ENCODE measurements at regions not wholly inside any gene's neighbourhood (a gene's known extent, or its start where the extent isn't known, plus 50 kb on each side); places are given as distances from the start of the nearest gene placed in this dataset.
A peak's percentile ranks its signal among the peaks of the same experiment; 100 is the strongest.

GRCh38 chr12:90423965-90424364 is 531.0 kb downstream of the CCER1 start:
- Histone ChIP-seq H2BK5ac (ENCODE audit: low read length) (no peak overlapping the region), H3K36me3 (ENCODE audit: control insufficient read depth, insufficient read depth, low read length) (no peaks in the 10 kb centered on the region), H3K4me2 (ENCODE audit: low read length) (no peak overlapping the region), H3K27me3 (ENCODE audit: insufficient read depth, low read length, poor library complexity) (no peaks in the 10 kb centered on the region), H3K4me1 (ENCODE audit: control insufficient read depth, low read depth, low read length) (no peaks in the 10 kb centered on the region), H3K18ac (ENCODE audit: low read length) (no peak overlapping the region), H3K27ac (ENCODE audit: low read depth, low read length) (no peak overlapping the region), H2BK15ac (replicated peaks; ENCODE audit: low read depth) (no peak overlapping the region), H2BK120ac (ENCODE audit: low read depth, low read length) (no peak overlapping the region), H3K56ac (ENCODE audit: low read length) (no peak overlapping the region), H2AK5ac (ENCODE audit: low read length) (no peak overlapping the region), H3K79me1 (ENCODE audit: low read length) (no peaks in the 10 kb centered on the region), H3K9ac (ENCODE audit: low read length) (no peak overlapping the region), H3K4me3 (ENCODE audit: low read length) (no peak overlapping the region), H3K23ac (ENCODE audit: low read length) (no peak overlapping the region), H4K5ac (ENCODE audit: low read length) (no peak overlapping the region), H3K79me2 (ENCODE audit: control insufficient read depth, insufficient read depth, low read length) (no peaks in the 10 kb centered on the region), H4K8ac (ENCODE audit: low read depth, low read length) (no peak overlapping the region), H3K4ac (ENCODE audit: low read depth, low read length) (no peak overlapping the region)
- DNase-seq: no peak
- no CpG with 5 or more reads among the region's 2 CpGs for WGBS (ENCODE audit: extremely low coverage, insufficient coverage, low lambda C conversion rate)

DNA sequence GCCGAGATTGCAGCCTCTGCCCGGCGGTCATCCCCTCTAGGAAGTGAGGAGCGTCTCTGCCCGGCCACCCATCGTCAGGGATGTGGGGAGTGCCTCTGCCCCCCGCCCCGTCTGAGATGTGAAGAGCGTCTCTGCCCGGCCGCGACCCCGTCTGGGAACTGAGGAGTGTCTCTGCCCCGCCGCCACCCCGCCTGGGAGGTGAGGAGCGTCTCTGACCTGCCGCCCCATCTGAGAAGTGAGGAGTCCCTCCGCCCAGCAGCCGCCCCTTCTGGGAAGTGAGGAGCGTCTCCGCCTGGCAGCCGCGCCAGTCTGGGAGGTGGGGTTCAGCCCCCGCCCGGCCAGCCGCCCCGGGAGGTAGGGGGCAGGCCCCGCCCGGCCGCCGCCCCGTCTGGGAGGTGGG is 544.0 kb downstream of the CCER1 start:
- Histone ChIP-seq H3K9ac (ENCODE audit: low read length) (no peak overlapping the region), H3K36me3 (ENCODE audit: control insufficient read depth, insufficient read depth, low read length) (no peaks in the 10 kb centered on the region), H3K4me2 (ENCODE audit: low read length) (no peak overlapping the region), H3K27me3 (ENCODE audit: insufficient read depth, low read length, poor library complexity) (no peaks in the 10 kb centered on the region), H3K79me2 (ENCODE audit: control insufficient read depth, insufficient read depth, low read length) (no peaks in the 10 kb centered on the region), H4K8ac (ENCODE audit: low read depth, low read length) (no peak overlapping the region), H3K18ac (ENCODE audit: low read length) (no peak overlapping the region), H3K56ac (ENCODE audit: low read length) (no peak overlapping the region), H3K4me1 (ENCODE audit: control insufficient read depth, low read depth, low read length) (no peaks in the 10 kb centered on the region), H2AK5ac (ENCODE audit: low read length) (no peak overlapping the region), H2BK120ac (ENCODE audit: low read depth, low read length) (no peak overlapping the region), H3K23ac (ENCODE audit: low read length) (no peak overlapping the region), H3K4me3 (ENCODE audit: low read length) (no peak overlapping the region), H3K27ac (ENCODE audit: low read depth, low read length) (no peak overlapping the region), H4K5ac (ENCODE audit: low read length) (no peak overlapping the region), H3K79me1 (ENCODE audit: low read length) (no peaks in the 10 kb centered on the region), H2BK15ac (replicated peaks; ENCODE audit: low read depth) (no peak overlapping the region), H2BK5ac (ENCODE audit: low read length) (no peak overlapping the region), H3K4ac (ENCODE audit: low read depth, low read length) (no peak overlapping the region)
- no peak for DNase-seq
- WGBS (ENCODE audit: extremely low coverage, insufficient coverage, low lambda C conversion rate): no CpG with 5 or more reads among the region's 33 CpGs

GRCh38 chr12:90407841-90408240 is 547.1 kb downstream of the CCER1 start:
- no peak overlapping the region for H3K27ac ChIP-seq (ENCODE audit: low read depth, low read length)
- no peak overlapping the region for H3K18ac ChIP-seq (ENCODE audit: low read length)
- no peaks in the 10 kb centered on the region for H3K4me1 ChIP-seq (ENCODE audit: control insufficient read depth, low read depth, low read length)
- no peak overlapping the region for H2BK5ac ChIP-seq (ENCODE audit: low read length)
- no peaks in the 10 kb centered on the region for H3K79me2 ChIP-seq (ENCODE audit: control insufficient read depth, insufficient read depth, low read length)
- H3K79me1 ChIP-seq (ENCODE audit: low read length): no peaks in the 10 kb centered on the region
- H4K8ac ChIP-seq (ENCODE audit: low read depth, low read length): no peak overlapping the region
- H4K5ac ChIP-seq (ENCODE audit: low read length): no peak overlapping the region
- H3K56ac ChIP-seq (ENCODE audit: low read length): no peak overlapping the region
- H3K27me3 ChIP-seq (ENCODE audit: insufficient read depth, low read length, poor library complexity): no peaks in the 10 kb centered on the region
- H3K9ac ChIP-seq (ENCODE audit: low read length): no peak overlapping the region
- H2BK120ac ChIP-seq (ENCODE audit: low read depth, low read length): no peak overlapping the region
- H3K4ac ChIP-seq (ENCODE audit: low read depth, low read length): no peak overlapping the region
- H2AK5ac ChIP-seq (ENCODE audit: low read length): no peak overlapping the region
- DNase-seq: peak; percentile 46
- no peak overlapping the region for H3K4me2 ChIP-seq (ENCODE audit: low read length)
- H3K23ac ChIP-seq (ENCODE audit: low read length): no peak overlapping the region
- no peaks in the 10 kb centered on the region for H3K36me3 ChIP-seq (ENCODE audit: control insufficient read depth, insufficient read depth, low read length)
- WGBS (ENCODE audit: extremely low coverage, insufficient coverage, low lambda C conversion rate): no CpG with 5 or more reads among the region's 2 CpGs
- H2BK15ac ChIP-seq (replicated peaks; ENCODE audit: low read depth): no peak overlapping the region
- H3K4me3 ChIP-seq (ENCODE audit: low read length): no peak overlapping the region

DNA sequence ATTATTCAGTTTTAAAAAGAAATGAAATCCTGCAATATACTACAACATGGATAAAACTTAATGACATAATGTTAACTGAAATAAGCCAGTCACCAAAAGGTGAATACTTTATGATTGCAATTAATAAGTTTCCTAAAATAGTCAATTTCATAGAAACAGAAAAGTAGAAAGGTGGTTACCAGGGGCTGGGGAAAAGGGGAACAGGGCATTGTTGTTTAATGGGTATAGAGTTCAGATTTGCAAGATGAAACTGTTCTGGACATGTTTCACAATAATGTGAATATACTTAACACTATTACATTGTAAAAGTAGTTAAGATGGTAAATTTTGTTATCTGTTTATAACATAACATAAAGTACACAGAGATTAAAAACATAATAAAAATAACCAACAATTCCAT is 550.9 kb downstream of the CCER1 start:
- Histone ChIP-seq H3K79me1 (ENCODE audit: low read length) (no peaks in the 10 kb centered on the region), H4K5ac (ENCODE audit: low read length) (no peak overlapping the region), H3K27me3 (ENCODE audit: insufficient read depth, low read length, poor library complexity) (no peaks in the 10 kb centered on the region), H2BK120ac (ENCODE audit: low read depth, low read length) (no peak overlapping the region), H3K18ac (ENCODE audit: low read length) (no peak overlapping the region), H3K4ac (ENCODE audit: low read depth, low read length) (no peak overlapping the region), H4K8ac (ENCODE audit: low read depth, low read length) (no peak overlapping the region), H2AK5ac (ENCODE audit: low read length) (no peak overlapping the region), H3K36me3 (ENCODE audit: control insufficient read depth, insufficient read depth, low read length) (no peaks in the 10 kb centered on the region), H3K79me2 (ENCODE audit: control insufficient read depth, insufficient read depth, low read length) (no peaks in the 10 kb centered on the region), H3K9ac (ENCODE audit: low read length) (no peak overlapping the region), H2BK5ac (ENCODE audit: low read length) (no peak overlapping the region), H3K23ac (ENCODE audit: low read length) (no peak overlapping the region), H3K4me2 (ENCODE audit: low read length) (no peak overlapping the region), H3K27ac (ENCODE audit: low read depth, low read length) (no peak overlapping the region), H2BK15ac (replicated peaks; ENCODE audit: low read depth) (no peak overlapping the region), H3K4me1 (ENCODE audit: control insufficient read depth, low read depth, low read length) (no peaks in the 10 kb centered on the region), H3K56ac (ENCODE audit: low read length) (no peak overlapping the region), H3K4me3 (ENCODE audit: low read length) (no peak overlapping the region)
- no peak for DNase-seq

DNA sequence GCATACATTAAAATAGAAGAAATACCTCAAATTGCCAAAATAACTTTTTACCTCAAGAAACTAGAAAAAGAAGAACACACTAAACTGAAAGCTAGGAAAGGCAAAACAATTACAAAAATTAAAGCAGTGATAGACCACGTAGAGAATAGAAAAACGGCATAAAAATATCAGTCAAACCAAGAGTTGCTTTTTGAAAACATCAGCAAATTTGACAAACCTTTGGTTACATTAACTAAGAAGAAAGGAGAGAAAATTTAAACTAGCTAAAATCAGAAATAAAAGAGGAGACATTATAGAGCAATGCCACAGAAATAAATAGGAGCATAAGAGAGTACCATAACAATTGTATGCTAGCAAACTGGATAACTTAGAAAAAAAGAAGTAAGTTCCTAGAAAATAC is 553.8 kb downstream of the CCER1 start:
- H2BK5ac ChIP-seq (ENCODE audit: low read length): no peak overlapping the region

DNA sequence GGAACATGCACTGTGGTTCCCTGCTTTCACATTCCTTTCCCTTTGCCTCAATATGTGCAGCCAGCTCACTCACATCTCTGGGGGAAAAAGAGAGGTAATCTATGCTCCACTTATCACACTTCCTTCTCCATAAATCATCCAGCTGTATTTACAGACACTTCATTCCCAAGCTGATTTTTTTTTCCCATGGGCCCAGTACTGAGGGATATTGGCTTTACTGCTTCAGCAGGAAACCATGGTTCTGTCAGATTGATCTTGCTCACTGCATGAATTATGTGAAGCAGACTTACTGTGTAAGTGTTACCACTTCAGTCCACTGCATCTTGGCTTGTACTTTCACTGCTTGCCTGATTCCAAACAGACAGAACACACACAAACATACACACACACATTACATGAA is 555.6 kb downstream of the CCER1 start:
- Histone ChIP-seq H3K36me3 (ENCODE audit: control insufficient read depth, insufficient read depth, low read length) (no peaks in the 10 kb centered on the region), H3K18ac (ENCODE audit: low read length) (no peak overlapping the region), H3K4me1 (ENCODE audit: control insufficient read depth, low read depth, low read length) (no peaks in the 10 kb centered on the region), H3K56ac (ENCODE audit: low read length) (no peak overlapping the region), H3K79me2 (ENCODE audit: control insufficient read depth, insufficient read depth, low read length) (no peaks in the 10 kb centered on the region), H3K4ac (ENCODE audit: low read depth, low read length) (no peak overlapping the region), H3K23ac (ENCODE audit: low read length) (no peak overlapping the region), H3K4me3 (ENCODE audit: low read length) (no peak overlapping the region), H2BK5ac (ENCODE audit: low read length) (no peak overlapping the region), H3K79me1 (ENCODE audit: low read length) (no peaks in the 10 kb centered on the region), H4K5ac (ENCODE audit: low read length) (no peak overlapping the region), H4K8ac (ENCODE audit: low read depth, low read length) (no peak overlapping the region), H3K9ac (ENCODE audit: low read length) (no peak overlapping the region), H2AK5ac (ENCODE audit: low read length) (no peak overlapping the region), H2BK120ac (ENCODE audit: low read depth, low read length) (no peak overlapping the region), H2BK15ac (replicated peaks; ENCODE audit: low read depth) (no peak overlapping the region), H3K27me3 (ENCODE audit: insufficient read depth, low read length, poor library complexity) (no peaks in the 10 kb centered on the region), H3K4me2 (ENCODE audit: low read length) (no peak overlapping the region), H3K27ac (ENCODE audit: low read depth, low read length) (no peak overlapping the region)
- no peak for DNase-seq

More for the DNA sequence above, 553.8 kb downstream of the CCER1 start:
- Histone ChIP-seq H4K8ac (ENCODE audit: low read depth, low read length) (no peak overlapping the region), H2BK15ac (replicated peaks; ENCODE audit: low read depth) (no peak overlapping the region), H3K9ac (ENCODE audit: low read length) (no peak overlapping the region), H3K36me3 (ENCODE audit: control insufficient read depth, insufficient read depth, low read length) (no peaks in the 10 kb centered on the region), H2AK5ac (ENCODE audit: low read length) (no peak overlapping the region), H3K4ac (ENCODE audit: low read depth, low read length) (no peak overlapping the region), H3K18ac (ENCODE audit: low read length) (no peak overlapping the region), H3K27ac (ENCODE audit: low read depth, low read length) (no peak overlapping the region), H4K5ac (ENCODE audit: low read length) (no peak overlapping the region), H3K4me3 (ENCODE audit: low read length) (no peak overlapping the region), H3K4me2 (ENCODE audit: low read length) (no peak overlapping the region), H3K56ac (ENCODE audit: low read length) (no peak overlapping the region), H3K4me1 (ENCODE audit: control insufficient read depth, low read depth, low read length) (no peaks in the 10 kb centered on the region), H3K23ac (ENCODE audit: low read length) (no peak overlapping the region), H3K79me2 (ENCODE audit: control insufficient read depth, insufficient read depth, low read length) (no peaks in the 10 kb centered on the region), H3K79me1 (ENCODE audit: low read length) (no peaks in the 10 kb centered on the region), H3K27me3 (ENCODE audit: insufficient read depth, low read length, poor library complexity) (no peaks in the 10 kb centered on the region), H2BK120ac (ENCODE audit: low read depth, low read length) (no peak overlapping the region)
- no CpG with 5 or more reads among the region's 2 CpGs for WGBS (ENCODE audit: extremely low coverage, insufficient coverage, low lambda C conversion rate)
- DNase-seq: no peak

Data from mesendoderm (in vitro differentiated cells).